ENCODE measurements at regions not wholly inside any gene's neighbourhood (a gene's known extent, or its start where the extent isn't known, plus 50 kb on each side); places are given as distances from the start of the nearest gene placed in this dataset.

DNA sequence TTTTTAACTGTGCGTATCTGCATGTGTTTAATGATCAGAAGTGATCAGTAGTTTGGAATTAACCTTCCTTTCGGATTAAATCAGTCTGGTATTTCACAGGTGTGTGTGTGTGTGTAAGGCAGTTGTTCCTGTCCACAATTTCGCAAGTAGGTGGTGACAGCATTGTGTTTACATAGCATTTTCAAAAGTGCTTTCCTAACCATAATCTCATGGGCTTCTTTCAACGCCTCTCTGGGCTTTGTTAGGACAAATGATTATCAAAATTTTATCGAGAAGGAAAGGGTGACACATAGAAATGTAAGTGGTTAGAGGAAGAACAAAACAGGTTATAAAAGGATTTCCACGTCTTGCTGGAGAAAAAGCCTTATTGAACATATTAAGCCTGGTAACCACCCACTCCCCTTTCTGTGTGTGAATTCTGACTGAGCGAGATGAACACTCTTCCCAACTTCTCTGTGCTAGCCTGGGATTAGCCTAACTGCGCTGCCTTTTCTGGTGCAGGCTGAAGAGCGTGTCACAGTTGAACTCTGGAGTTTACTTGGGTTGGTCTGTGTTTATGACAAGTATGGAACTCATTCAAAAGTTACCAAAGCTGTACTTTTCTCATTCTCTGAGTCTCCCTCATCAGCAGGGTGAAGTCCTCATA lies 292.3 kb upstream of the PITRM1 start:
- DNase-seq (ENCODE audit: low read depth), result no peak
- H3K4me3 ChIP-seq (ENCODE audit: control insufficient read depth, low read depth, low read length), result no peak overlapping the region
- TF ChIP-seq, protein P1, sequence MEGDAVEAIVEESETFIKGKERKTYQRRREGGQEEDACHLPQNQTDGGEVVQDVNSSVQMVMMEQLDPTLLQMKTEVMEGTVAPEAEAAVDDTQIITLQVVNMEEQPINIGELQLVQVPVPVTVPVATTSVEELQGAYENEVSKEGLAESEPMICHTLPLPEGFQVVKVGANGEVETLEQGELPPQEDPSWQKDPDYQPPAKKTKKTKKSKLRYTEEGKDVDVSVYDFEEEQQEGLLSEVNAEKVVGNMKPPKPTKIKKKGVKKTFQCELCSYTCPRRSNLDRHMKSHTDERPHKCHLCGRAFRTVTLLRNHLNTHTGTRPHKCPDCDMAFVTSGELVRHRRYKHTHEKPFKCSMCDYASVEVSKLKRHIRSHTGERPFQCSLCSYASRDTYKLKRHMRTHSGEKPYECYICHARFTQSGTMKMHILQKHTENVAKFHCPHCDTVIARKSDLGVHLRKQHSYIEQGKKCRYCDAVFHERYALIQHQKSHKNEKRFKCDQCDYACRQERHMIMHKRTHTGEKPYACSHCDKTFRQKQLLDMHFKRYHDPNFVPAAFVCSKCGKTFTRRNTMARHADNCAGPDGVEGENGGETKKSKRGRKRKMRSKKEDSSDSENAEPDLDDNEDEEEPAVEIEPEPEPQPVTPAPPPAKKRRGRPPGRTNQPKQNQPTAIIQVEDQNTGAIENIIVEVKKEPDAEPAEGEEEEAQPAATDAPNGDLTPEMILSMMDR (IDR thresholded peaks at IDR 0.05; ENCODE audit: control insufficient read depth, insufficient read depth, low read depth, low read length, missing control alignments), result no peak

DNA sequence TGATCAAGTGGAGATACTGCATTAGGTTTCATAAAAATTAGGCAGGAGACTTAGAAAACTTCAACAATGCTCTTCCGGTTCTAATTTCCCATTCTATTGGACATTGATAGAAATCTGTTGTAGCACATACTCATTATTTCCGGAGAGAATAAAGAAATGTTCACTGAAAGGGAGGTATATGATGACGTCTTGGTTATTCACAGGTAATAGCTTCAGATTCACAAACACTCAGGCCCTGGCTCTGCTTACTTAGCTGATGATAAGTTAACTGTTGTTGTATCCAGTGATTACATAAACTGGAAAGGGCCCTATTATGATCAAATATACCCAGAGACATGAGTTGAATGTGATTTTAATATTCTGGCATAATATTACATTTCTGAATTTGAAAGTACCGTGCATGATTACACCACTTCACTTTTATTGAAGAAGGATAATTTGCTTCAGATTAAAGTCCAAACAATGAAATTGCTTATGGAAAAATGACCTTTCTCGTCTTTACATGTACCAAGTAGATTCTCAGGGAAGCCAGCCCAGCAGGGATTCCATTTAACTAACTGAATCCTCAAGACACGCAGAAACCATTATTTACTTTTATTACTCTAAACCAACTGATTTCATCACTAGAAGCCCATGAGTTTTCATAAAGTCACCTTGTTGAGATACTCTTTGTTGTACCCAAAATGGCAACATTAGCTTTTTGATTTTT lies 288.0 kb upstream of the PITRM1 start:
- TF ChIP-seq, protein P1 (IDR thresholded peaks at IDR 0.05; ENCODE audit: control insufficient read depth, insufficient read depth, low read depth, low read length, missing control alignments), result no peak
- H3K4me3 ChIP-seq (ENCODE audit: control insufficient read depth, low read depth, low read length), result no peak overlapping the region
- DNase-seq (ENCODE audit: low read depth), result no peak

DNA sequence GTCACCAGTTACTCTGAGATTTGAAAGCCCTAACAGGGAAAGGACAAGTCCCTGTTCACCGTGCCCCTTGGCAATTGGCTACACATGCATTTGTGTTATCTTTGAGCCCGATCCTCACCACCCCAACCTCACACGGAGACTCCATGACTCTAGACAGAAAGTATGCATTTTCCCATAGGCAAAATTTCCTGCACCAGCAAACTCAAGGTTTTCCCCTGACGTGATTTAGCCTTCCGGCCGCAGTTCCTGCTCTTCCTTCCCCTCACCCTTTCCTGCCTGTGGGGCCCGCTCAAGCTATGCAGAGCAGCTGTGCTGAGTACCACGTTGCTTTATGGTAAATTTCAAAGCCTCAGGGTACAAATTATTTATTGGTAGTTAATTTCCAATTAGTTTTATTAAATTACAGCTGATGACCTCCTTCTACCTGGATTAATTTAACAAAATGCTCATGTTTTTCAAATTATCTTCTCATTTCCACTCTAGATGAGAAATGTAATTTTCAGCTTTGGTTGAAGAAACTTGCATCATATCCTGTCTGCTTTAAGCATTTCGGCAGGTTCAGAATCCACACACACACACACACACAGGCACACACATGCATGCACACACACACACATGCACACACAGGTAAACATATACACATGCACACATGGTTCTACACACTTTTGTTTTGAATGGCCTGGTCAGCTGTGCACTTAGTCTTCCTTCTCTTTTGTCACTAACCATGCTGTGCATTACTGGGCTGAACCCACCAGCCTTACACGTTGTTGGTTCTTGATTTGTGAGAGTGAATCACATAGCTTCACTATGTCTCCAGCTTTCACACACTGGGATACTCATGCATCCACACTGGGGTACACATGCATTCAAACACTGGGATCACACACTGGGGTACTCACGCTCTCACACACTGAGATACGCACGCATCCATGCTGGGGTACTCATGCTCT lies 283.1 kb upstream of the PITRM1 start:
- TF ChIP-seq, protein P1 (IDR thresholded peaks at IDR 0.05; ENCODE audit: control insufficient read depth, insufficient read depth, low read depth, low read length, missing control alignments), result no peak
- H3K4me3 ChIP-seq (ENCODE audit: control insufficient read depth, low read depth, low read length), result no peak overlapping the region
- DNase-seq (ENCODE audit: low read depth), result no peak

DNA sequence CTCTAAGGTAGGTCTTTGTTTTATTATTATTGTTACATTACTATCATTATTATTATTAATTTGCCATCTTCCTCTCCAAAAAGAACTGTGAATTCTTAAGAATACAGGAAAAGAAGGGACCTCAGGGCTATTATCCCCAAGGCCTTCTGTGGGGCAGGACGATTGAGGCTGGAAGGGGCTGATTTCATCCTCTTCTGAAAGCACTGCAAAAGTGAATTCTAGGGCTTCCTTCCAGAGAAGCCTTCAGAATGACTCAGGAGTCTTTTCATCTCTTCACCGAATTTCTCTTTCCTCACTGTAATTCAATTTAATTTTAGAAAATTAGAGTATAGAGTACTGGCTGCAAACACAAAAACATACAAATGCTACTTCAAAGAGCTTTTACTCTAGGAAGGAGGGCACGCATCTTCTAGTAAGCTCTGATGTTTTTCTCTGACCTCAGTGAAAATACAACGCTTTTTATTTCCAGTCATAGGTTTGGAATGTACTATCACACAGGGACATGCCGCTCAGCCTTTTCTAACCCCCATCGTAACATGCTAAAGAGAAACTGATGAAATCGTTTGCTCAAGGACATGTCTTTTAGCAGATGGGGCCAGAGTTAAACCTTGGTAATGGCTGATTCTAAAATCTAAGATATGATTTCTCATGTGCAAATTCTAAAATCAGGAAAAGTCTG lies 280.2 kb upstream of the PITRM1 start:
- H3K4me3 ChIP-seq (ENCODE audit: control insufficient read depth, low read depth, low read length), result no peak overlapping the region
- peak; percentile 71 for DNase-seq (ENCODE audit: low read depth)
- TF ChIP-seq, protein P1 (IDR thresholded peaks at IDR 0.05; ENCODE audit: control insufficient read depth, insufficient read depth, low read depth, low read length, missing control alignments), result no peak

DNA sequence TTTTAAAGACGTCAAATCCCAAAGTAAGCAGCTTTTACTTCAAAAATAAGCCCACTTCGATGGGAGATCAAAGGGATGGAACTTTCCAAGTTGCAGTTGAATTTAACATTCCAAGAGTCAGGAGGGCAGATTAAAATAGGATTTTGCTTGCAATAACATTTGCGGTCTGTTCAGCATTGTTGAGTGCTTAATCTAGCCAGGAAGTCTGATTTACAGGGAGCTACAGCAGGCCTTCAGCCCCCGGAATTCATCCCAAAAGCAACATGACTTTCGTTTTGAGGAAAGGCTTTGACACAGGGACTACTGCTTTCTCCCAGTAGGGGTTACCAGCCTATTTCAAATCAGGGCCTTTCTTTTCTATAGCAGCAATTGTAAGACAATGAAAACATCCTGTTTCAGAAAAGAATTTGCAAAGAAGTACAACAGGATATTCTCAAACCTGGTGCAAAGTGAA lies 279.6 kb upstream of the PITRM1 start:
- DNase-seq (ENCODE audit: low read depth), result peak; percentile 82
- H3K4me3 ChIP-seq (ENCODE audit: control insufficient read depth, low read depth, low read length), result no peak overlapping the region
- TF ChIP-seq, protein P1 (IDR thresholded peaks at IDR 0.05; ENCODE audit: control insufficient read depth, insufficient read depth, low read depth, low read length, missing control alignments), result peak; percentile 54
